GM18519 (cell line): ENCODE measurements at regions not wholly inside any gene's neighbourhood (a gene's known extent, or its start where the extent isn't known, plus 50 kb on each side); places are given as distances from the start of the nearest gene placed in this dataset.

ENCODE experiments used
- ATAC-seq: cut with Tn5 transposase; IDR thresholded peaks from one replicate; pipeline ENCODE4 v1.9.1; 2021; ENCODE audit warnings: mild to moderate bottlenecking, moderate library complexity; ENCODE audit not compliant: unreplicated experiment, low FRiP score

GRCh38 chr20:22382742-22383141 lies 201.6 kb downstream of the FOXA2 start:
- no peak for ATAC-seq

- no peak for ATAC-seq
Observed at GRCh38 chr20:22381812-22382416, 202.5 kb downstream of the FOXA2 start.

GRCh38 chr20:22379472-22379871 lies 204.9 kb downstream of the FOXA2 start:
- ATAC-seq = no peak

DNA sequence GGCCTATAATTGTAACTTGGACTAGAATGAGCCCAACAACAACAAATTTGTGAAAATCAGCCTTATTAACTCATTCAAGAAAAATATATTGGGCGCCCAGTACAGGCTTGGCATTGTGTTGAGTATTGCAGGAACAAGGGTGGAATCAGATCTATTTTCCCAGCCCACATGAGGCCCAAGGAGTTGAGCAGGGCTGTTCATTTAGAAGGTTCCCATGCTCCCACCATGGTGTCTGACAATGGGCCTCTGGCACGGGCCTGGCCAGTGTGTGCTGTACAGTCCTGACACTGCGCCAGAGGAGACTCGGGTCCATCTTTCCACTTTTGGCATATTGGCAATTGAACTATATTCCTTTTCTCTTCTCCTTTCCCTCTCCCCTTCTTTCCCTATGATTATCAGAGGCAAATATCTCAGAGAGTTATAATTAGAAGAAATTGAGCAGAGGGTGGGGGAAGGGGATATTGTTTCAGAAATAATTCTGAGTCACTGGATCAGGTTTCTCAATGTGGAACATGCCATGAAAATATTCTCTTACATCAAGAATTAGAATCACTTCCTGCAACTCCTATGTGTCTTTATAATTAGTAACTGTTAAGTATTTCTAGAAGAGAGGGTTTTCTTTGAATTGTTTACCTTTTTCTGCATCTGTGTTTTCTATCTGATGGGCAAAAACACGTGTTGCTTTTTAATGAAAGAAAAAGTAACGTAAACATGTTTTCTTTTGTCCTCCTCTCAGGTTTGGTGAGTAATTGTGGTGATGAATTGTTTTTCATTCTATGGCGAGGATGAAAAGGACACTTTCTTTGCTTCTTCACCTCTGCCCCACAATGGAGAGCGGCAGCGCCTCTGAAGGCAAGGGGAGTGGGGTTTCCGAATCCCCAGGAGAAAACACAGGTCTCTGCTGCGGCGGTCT lies 209.4 kb downstream of the FOXA2 start:
- no peak for ATAC-seq

DNA sequence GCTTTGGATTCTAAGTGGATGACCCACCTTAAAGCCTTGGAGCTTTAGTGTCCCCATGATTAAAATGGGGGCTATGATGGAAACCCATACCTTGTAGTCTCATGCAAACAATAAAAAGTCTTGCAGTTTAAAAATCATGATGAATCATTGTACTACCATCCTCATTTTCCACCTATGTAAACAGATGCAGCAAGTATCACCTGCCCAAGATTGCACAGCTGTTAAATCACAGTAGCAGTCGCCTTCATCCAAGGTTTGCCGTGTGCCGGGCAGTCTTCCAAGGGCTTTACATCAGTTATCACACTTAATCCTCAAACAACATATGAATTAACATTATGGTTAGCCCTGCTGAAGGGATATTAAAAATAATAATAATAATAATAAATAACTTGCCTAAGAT lies 210.3 kb downstream of the FOXA2 start:
- ATAC-seq = no peak

- no peak for ATAC-seq
Observed at GRCh38 chr20:22373164-22373895, 211.0 kb downstream of the FOXA2 start.

DNA sequence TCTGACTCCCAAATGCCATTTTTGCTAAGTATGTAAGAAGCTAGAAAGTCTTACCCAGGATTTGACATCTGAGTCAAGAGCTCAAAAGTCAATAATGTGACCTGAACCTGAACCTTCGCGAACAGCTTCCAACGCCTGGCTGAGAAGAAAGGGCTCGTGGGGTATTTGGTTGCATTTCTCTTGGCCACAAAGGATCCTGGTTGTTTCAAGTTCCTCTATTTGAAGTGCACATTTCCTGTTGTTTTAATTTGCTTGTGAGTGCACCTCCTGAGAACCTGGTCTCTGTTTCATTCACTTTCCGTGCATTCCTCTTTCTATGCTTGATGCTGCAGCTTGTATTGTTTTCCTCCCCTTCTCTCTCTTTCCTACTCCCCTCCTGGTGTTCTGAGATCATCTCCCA lies 212.5 kb downstream of the FOXA2 start:
- peak; percentile 86 for ATAC-seq

- no peak for ATAC-seq
Observed at GRCh38 chr20:22370137-22370536, 214.2 kb downstream of the FOXA2 start.

- no peak for ATAC-seq
Observed at GRCh38 chr20:22369100-22369499, 215.3 kb downstream of the FOXA2 start.

GRCh38 chr20:22368235-22368634 lies 216.1 kb downstream of the FOXA2 start:
- ATAC-seq = no peak

- ATAC-seq = no peak
Observed at GRCh38 chr20:22366631-22367030, 217.7 kb downstream of the FOXA2 start.

DNA sequence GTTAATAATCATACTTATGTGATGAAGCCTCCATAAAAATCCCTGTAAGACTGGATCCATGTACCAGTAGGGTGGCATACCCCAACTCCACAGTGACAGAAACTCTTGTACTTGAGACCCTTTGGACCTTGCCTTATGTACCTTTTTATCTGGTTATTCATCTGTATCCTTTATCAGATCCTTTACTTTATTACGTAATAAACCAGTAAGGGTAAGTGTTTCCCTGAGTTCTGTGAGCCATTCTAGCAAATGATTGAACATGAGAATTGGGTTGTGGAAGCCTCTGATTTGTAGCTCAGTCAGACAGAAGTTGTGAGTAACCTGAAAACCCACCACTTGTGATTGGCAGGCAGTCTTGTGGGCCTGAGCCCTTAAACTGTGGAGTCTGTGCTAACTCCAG lies 229.7 kb downstream of the FOXA2 start:
- ATAC-seq = no peak

DNA sequence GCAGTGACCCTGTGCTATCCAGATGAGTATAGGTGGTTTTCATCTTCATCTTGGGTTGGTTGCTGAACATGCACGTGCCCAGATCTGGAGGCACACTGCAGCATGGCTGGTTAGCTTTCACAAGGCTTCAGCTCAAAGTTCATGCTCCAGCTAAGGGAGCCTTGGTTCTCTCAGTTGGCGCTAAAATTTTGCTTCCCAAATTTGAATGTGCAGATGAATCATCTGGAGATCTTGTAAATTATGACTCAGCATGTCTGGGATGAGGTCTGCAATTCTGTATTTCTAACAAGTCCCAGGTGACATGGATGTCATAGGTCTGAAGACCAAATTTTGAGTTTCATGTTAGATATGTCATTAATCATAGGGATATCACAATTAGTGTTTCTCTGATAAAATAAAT lies 230.8 kb downstream of the FOXA2 start:
- ATAC-seq = no peak

- ATAC-seq = no peak
Observed at GRCh38 chr20:22352019-22352418, 232.4 kb downstream of the FOXA2 start.

DNA sequence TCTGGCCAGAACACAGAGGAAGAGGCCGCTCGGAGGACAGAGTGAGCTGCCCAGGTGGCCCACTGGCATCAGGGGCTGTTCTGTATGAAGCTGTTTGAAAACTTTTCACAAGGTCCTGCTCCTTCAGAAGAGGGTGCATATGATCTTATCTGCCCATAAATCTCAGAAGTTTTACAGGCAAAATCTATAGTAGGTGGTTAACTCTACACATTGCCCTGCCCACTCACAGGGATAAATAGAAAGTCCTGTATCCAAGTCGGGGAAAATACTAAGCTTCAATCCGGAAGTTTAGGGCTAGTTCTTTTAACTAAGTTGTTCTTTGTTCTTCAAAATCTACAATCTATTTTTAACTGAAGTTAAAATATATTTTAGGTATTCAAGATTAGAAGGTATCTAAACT lies 233.7 kb downstream of the FOXA2 start:
- ATAC-seq = no peak

- no peak for ATAC-seq
Observed at GRCh38 chr20:22348010-22348409, 236.4 kb downstream of the FOXA2 start.

GRCh38 chr20:22346716-22347115 lies 237.7 kb downstream of the FOXA2 start:
- peak; percentile 70 for ATAC-seq

DNA sequence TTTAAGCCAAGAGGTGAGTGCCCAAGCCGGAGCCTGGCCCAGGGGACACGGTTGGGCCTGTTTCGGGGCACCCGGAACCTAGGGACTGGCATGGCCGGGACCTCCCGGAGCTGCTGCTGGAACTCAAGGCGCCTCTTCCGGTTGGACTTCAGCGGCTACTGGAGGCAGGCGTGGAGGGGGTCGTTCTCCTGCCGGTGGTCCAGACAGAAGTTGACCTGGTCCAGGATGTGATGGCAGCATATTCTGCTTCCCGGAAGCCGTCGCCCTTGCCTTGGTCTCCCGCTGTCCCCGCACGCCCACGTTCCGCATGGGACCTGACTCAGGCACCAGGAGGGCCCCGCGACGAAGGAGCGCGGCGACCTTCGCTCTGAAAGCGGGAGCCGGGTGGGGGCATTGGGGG lies 240.8 kb downstream of the FOXA2 start:
- ATAC-seq = no peak

DNA sequence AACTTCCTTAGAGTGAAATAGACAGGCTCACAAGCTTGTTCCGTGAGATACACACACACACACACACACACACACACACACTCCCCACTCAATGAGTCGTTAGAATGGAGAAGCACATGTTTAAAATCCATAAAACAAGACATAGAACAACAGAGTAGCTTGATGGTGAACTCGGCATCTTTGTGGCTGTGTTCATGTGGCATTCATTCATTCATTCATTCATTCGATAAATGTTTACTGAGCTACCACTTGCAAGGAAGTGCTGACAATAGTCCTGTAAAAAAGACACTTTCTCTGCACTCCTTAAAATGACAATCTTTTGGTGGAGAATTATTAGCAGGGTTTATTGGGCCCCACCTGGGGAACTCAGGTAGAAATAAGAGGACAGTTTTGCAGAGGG lies 242.0 kb downstream of the FOXA2 start:
- no peak for ATAC-seq

DNA sequence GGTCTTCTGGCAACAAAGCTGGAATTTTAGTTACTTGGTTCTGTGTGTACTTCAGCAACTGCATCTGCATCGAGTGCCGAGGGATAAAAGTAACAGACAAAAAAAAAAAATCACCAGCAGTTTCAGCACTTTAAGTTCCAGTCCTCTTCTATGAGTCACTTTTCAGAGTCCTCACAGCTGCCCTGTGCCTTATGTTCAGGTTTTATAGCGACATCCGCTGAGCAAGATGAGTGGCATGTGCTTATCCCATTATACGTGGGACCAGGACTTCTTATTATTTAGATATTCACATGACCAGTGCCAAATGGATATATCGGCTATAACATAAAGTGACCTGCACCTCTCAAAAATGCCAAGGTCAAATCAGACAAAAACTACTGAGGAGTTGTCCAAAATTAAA lies 242.9 kb downstream of the FOXA2 start:
- ATAC-seq = no peak

GRCh38 chr20:22339946-22340345 lies 244.4 kb downstream of the FOXA2 start:
- ATAC-seq = no peak
